EH (cell line): ENCODE measurements at regions not wholly inside any gene's neighbourhood (a gene's known extent, or its start where the extent isn't known, plus 50 kb on each side); places are given as distances from the start of the nearest gene placed in this dataset.

Experiments used
- DNase-seq: peaks from one replicate; pipeline ENCODE4 v3.0.0-alpha.2; 2015; ENCODE audit warnings: low read depth

- DNase-seq: no peak
Measured at GRCh38 chr19:28414748-28415147, 798.2 kb downstream of the UQCRFS1 start.

- DNase-seq: no peak
Measured at GRCh38 chr19:28409859-28410258, 803.1 kb downstream of the UQCRFS1 start.

GRCh38 chr19:28406966-28407365 is 806.0 kb downstream of the UQCRFS1 start:
- no peak for DNase-seq

- DNase-seq: no peak
Measured at GRCh38 chr19:28405346-28405742, 807.6 kb downstream of the UQCRFS1 start.

GRCh38 chr19:28404472-28404871 is 808.5 kb downstream of the UQCRFS1 start:
- DNase-seq: no peak

- no peak for DNase-seq
Measured at GRCh38 chr19:28403690-28404089, 809.3 kb downstream of the UQCRFS1 start.

- no peak for DNase-seq
Measured at GRCh38 chr19:28402701-28403290, 810.2 kb downstream of the UQCRFS1 start.

GRCh38 chr19:28401739-28402424 is 811.1 kb downstream of the UQCRFS1 start:
- DNase-seq: no peak

GRCh38 chr19:28400953-28401671 is 811.8 kb downstream of the UQCRFS1 start:
- DNase-seq: no peak

GRCh38 chr19:28399187-28399586 is 813.8 kb downstream of the UQCRFS1 start:
- no peak for DNase-seq

GRCh38 chr19:28397800-28398199 is 815.2 kb downstream of the UQCRFS1 start:
- peak; percentile 33 for DNase-seq

- no peak for DNase-seq
Measured at GRCh38 chr19:28397306-28397705, 815.6 kb downstream of the UQCRFS1 start.

GRCh38 chr19:28396287-28396831 is 816.6 kb downstream of the UQCRFS1 start:
- no peak for DNase-seq

GRCh38 chr19:28394725-28395124 is 818.2 kb downstream of the UQCRFS1 start:
- DNase-seq: no peak

- peak; percentile 30 for DNase-seq
Measured at GRCh38 chr19:28393574-28394336, 819.2 kb downstream of the UQCRFS1 start.

- DNase-seq: no peak
Measured at GRCh38 chr19:28388988-28389387, 824.0 kb downstream of the UQCRFS1 start.

GRCh38 chr19:28387507-28387906 is 825.4 kb downstream of the UQCRFS1 start:
- no peak for DNase-seq

GRCh38 chr19:28386470-28386869 is 826.5 kb downstream of the UQCRFS1 start:
- DNase-seq: no peak

- no peak for DNase-seq
Measured at GRCh38 chr19:28386066-28386465, 826.9 kb downstream of the UQCRFS1 start.

GRCh38 chr19:28377077-28377476 is 835.9 kb downstream of the UQCRFS1 start:
- DNase-seq: no peak

- no peak for DNase-seq
Measured at GRCh38 chr19:28374971-28375370, 838.0 kb downstream of the UQCRFS1 start.

- DNase-seq: no peak
Measured at GRCh38 chr19:28372576-28373247, 840.2 kb downstream of the UQCRFS1 start.
